ENCODE measurements at regions not wholly inside any gene's neighbourhood (a gene's known extent, or its start where the extent isn't known, plus 50 kb on each side); places are given as distances from the start of the nearest gene placed in this dataset.

DNA sequence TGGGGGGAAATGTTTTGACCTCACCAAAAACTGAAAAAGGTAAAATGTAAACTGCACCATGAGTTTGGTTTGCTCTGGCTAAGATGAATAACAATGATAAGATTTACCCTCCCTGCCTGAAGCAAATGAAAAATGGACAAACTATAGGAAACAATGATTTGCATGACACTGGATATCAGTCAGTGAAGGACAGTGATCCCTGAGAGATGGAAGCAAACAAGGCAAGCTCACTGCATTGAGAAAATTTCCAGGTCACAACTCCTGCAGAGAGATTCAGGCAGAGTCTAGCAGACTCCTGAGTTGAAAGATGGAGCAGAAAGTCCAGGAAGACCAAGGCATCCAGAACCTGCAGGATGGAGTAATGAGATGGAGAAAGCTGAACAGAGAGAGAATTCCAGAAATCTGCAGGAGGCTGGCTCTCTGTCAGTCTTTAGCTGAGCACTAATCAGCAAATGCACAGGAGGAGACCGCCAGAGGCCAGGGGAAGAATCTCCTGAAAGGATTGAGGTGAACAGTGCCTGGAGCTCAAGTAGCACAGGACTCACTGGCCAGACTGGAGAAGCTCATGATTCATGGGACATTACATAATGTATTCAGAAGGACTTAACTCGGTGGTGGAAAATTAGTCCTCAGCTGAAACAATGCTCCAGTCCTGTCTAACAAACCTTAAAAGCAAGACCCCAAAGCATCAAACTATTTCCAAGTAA is 51.2 kb upstream of the PALS2 start:
- Histone ChIP-seq H3K4me1 (ENCODE audit: insufficient read depth, poor library complexity, severe bottlenecking) (no peaks in the 10 kb centered on the region), H3K27ac (ENCODE audit: poor library complexity, severe bottlenecking) (no peak overlapping the region), H3K27me3 (ENCODE audit: insufficient read depth, poor library complexity, severe bottlenecking) (peaks cover 31% of the 10 kb centered on the region), H3K36me3 (ENCODE audit: low read depth) (no peaks in the 10 kb centered on the region), H3K4me3 (ENCODE audit: severe bottlenecking) (no peak overlapping the region), H3K9me3 (ENCODE audit: severe bottlenecking) (no peaks in the 10 kb centered on the region)
- no peak for ATAC-seq (ENCODE audit: low read depth)
- TF ChIP-seq, protein P1, sequence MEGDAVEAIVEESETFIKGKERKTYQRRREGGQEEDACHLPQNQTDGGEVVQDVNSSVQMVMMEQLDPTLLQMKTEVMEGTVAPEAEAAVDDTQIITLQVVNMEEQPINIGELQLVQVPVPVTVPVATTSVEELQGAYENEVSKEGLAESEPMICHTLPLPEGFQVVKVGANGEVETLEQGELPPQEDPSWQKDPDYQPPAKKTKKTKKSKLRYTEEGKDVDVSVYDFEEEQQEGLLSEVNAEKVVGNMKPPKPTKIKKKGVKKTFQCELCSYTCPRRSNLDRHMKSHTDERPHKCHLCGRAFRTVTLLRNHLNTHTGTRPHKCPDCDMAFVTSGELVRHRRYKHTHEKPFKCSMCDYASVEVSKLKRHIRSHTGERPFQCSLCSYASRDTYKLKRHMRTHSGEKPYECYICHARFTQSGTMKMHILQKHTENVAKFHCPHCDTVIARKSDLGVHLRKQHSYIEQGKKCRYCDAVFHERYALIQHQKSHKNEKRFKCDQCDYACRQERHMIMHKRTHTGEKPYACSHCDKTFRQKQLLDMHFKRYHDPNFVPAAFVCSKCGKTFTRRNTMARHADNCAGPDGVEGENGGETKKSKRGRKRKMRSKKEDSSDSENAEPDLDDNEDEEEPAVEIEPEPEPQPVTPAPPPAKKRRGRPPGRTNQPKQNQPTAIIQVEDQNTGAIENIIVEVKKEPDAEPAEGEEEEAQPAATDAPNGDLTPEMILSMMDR (IDR thresholded peaks at IDR 0.05; ENCODE audit: poor library complexity, severe bottlenecking): no peak
- no peak for DNase-seq (ENCODE audit: low spot score)

All from RWPE2 (cell line).